ENCODE measurements at regions not wholly inside any gene's neighbourhood (a gene's known extent, or its start where the extent isn't known, plus 50 kb on each side); places are given as distances from the start of the nearest gene placed in this dataset.

DNA sequence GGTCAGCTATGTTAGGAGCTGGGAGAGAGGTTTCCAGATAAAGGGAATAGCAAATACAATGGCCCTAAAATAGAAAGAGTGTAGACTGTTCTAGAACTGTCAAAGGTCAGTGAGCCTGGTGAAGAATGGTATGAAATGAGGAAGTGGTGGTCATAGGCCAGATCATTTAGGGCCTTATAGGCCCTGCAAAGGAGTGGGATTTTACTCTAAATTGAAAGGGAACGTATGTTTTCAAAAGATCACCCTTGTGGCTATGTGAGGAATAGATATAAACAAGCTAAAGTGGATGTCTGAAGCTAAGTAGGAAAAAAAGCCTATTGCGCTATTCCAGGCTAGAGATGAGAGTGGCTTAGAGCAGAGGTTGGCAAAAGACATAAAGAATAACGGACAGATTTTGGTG, 70.7 kb upstream of the TDRD3 start:
- Mint-ChIP-seq H3K9me3 (no peaks in the 10 kb centered on the region), H3K4me3 (no peak overlapping the region), H3K27me3 (no peaks in the 10 kb centered on the region), H3K27ac (no peak overlapping the region), H3K4me1 (ENCODE audit: low read depth) (peaks cover 1% of the 10 kb centered on the region), H3K36me3 (ENCODE audit: low read depth) (no peaks in the 10 kb centered on the region)
- DNase-seq, result no peak

DNA sequence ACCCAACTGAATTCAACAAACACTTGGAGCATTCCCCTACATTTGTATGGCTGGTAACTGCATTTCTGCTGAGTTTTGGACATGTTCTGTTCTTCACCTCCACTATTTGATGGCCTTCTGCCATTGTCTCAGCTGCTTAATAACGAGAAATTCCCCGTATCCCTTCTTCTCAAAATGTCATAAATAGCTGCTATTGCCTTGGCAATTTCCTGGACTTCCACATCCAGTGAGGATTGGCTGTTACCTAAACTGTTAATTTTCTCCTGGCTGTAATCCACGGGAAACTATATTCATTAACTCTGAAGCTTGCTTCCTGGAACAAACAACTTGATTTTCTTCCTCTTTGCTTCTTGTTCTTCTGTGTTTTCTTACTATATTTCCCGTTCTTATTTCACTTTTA, 69.5 kb upstream of the TDRD3 start:
- H3K9me3 Mint-ChIP-seq, result no peaks in the 10 kb centered on the region
- no peak for DNase-seq
- no peaks in the 10 kb centered on the region for H3K36me3 Mint-ChIP-seq (ENCODE audit: low read depth)
- H3K27me3 Mint-ChIP-seq, result no peaks in the 10 kb centered on the region
- H3K4me3 Mint-ChIP-seq, result no peak overlapping the region
- no peak overlapping the region for H3K27ac Mint-ChIP-seq
- H3K4me1 Mint-ChIP-seq (ENCODE audit: low read depth), result peaks cover 1% of the 10 kb centered on the region

DNA sequence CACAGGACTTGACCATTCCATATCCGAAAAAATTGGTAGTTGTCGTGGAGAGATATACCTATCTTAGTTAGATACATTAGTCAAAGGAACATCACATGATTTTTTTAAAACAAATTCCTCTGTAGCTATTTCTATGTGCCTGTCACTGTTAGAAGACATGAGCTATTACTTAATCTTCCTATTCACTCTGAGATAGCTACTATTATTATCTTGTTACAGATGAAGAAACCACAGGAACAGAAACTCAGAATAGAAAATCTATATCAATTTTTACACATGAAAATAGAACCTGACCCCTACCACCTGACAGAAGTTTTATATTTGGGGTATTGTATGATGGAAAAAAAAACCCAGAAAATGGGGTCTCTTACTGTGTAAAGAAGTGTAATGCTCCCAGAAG, 68.9 kb upstream of the TDRD3 start:
- H3K27me3 Mint-ChIP-seq, result no peaks in the 10 kb centered on the region

DNA sequence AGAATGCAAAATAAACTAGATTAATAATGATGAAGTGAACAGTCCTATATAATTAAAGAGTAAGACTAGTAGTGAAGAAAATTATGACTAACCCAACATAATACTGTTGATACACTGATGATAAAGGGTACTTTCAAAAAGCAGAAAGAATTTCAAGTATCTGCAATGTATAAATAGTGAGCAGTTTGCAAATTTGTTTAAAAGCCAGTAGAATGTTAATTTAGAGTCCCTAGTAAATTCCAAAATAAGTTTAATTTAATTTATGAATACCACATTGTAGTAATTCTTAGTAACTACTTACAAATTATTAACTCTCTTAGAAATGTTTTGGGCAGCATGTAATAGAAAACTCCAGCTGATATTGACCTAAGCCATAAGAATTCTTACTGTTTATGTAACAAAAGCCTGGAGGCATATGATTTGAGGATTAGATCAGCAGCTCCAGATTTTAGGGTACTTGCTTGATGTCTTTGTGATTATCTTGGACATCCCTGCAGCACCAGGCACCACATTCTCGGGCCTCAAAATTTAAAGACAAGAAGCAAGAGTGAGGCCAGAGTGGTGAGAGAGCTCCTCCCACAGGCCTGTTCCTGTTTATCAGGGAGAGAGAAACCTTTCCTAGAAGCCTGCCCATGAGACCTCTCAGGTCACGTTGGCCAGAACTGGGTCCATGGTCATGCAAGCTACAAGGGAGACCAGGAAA, 67.6 kb upstream of the TDRD3 start:
- Mint-ChIP-seq H3K27ac (no peak overlapping the region), H3K36me3 (ENCODE audit: low read depth) (no peaks in the 10 kb centered on the region), H3K4me3 (no peak overlapping the region), H3K4me1 (ENCODE audit: low read depth) (peaks cover 1% of the 10 kb centered on the region), H3K27me3 (no peaks in the 10 kb centered on the region), H3K9me3 (no peaks in the 10 kb centered on the region)
- DNase-seq, result no peak

More for the DNA sequence above, 68.9 kb upstream of the TDRD3 start:
- Mint-ChIP-seq H3K4me3 (no peak overlapping the region), H3K27ac (no peak overlapping the region), H3K9me3 (no peaks in the 10 kb centered on the region), H3K4me1 (ENCODE audit: low read depth) (peaks cover 1% of the 10 kb centered on the region), H3K36me3 (ENCODE audit: low read depth) (no peaks in the 10 kb centered on the region)
- DNase-seq, result no peak

DNA sequence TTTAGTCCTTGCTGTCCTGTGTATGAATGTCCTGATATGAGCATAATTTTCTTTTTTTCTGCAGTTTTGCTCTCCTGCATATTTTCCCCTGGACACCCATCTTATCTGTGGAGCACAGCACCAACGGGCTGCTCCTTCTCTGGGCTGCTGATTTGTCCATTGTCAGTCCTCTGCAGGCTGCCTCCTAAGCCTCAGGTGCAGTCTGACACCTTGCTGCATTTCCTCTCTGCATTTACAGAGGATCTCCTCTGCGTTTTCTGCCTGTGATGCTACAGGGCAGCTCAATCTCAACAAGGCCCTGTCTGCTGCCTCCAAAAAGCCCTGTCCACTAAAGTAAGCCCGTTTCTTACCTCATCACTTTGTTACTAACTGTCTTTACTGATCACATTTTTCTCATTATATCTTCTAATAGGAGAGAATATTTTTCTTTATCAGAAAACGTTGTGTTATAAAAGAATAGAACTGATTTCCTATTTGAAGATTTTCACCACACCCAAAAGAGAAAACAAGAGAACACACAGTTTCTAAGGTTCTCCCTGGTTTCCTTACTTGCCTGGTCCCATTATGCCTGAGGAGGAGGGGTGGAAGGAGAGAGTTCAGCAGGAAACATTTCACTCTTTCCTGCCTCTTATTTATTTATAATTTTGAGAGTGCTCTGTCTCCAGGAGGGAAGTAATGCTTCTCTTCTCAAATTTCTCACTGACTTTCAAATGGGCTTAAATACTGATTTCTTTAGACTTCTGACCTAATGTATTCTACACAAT, 65.6 kb upstream of the TDRD3 start:
- Mint-ChIP-seq H3K27ac (no peak overlapping the region), H3K4me1 (ENCODE audit: low read depth) (peaks cover 1% of the 10 kb centered on the region), H3K9me3 (no peaks in the 10 kb centered on the region), H3K36me3 (ENCODE audit: low read depth) (no peaks in the 10 kb centered on the region), H3K4me3 (no peak overlapping the region), H3K27me3 (no peaks in the 10 kb centered on the region)
- DNase-seq, result no peak

DNA sequence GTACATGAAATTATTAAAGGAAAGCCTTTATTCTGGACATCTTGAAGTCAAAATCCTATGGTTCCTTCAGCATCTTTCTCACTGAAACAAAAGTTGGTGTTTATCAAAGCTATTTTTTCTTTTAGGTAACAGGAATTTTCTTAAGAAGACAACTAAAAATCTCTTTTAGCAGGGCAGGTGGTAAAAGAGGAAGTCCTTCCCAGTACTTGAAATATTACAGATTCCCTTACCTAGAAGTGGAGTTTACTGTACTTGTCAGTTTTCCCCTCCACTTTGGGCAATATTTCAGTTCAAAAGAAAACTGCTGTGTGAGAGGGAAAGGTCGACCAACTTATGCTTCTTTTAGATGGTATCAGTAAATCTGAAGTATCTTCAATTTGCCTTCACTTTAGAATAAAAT, 64.3 kb upstream of the TDRD3 start:
- Mint-ChIP-seq H3K27me3 (no peaks in the 10 kb centered on the region), H3K9me3 (no peaks in the 10 kb centered on the region), H3K36me3 (ENCODE audit: low read depth) (no peaks in the 10 kb centered on the region), H3K4me1 (ENCODE audit: low read depth) (peaks cover 1% of the 10 kb centered on the region), H3K27ac (no peak overlapping the region), H3K4me3 (no peak overlapping the region)
- DNase-seq, result no peak

DNA sequence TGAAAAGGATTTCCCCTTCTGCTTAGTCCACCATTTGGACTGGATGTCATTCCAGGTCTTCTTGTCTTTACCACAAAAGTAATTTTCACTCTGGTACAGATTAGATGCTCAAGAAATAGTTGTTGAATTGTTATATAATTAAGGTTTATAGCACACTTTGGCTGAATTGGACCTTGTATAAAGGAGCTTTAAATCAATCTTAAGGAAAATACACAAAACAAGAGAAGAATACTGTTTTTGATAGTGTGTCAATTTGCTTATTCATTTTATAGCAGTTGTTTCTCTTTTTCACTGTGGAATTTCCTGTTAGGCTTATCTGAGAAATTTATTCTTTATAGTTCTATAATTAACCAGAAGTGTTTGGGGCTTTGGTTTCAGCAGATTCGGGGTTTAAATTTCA, 62.7 kb upstream of the TDRD3 start:
- no peaks in the 10 kb centered on the region for H3K36me3 Mint-ChIP-seq (ENCODE audit: low read depth)
- no peak overlapping the region for H3K4me3 Mint-ChIP-seq
- no peak overlapping the region for H3K27ac Mint-ChIP-seq
- no peak for DNase-seq
- no peaks in the 10 kb centered on the region for H3K9me3 Mint-ChIP-seq
- peaks cover 1% of the 10 kb centered on the region for H3K4me1 Mint-ChIP-seq (ENCODE audit: low read depth)
- no peaks in the 10 kb centered on the region for H3K27me3 Mint-ChIP-seq

DNA sequence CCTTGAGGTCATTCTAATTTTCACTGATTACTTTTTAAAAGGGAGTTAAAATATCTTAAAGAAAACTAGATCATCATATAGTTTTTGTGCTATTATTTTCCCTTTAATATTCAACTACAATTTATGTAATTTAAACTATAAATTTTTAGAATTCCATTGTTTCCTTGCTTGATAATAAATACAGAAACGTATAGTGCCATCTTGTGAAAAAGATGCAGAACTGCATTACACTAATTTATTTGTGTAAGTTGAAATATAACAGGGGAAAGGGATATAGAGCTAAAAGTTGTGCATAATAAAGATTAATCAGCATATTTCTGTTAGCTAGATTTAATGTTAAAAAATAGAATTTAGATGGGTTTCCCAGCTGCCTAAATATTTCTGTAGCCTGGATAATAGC, 61.5 kb upstream of the TDRD3 start:
- no peaks in the 10 kb centered on the region for H3K9me3 Mint-ChIP-seq
- H3K4me1 Mint-ChIP-seq (ENCODE audit: low read depth), result no peaks in the 10 kb centered on the region
- DNase-seq, result no peak
- H3K27ac Mint-ChIP-seq, result no peak overlapping the region
- H3K36me3 Mint-ChIP-seq (ENCODE audit: low read depth), result no peaks in the 10 kb centered on the region
- H3K27me3 Mint-ChIP-seq, result no peaks in the 10 kb centered on the region
- H3K4me3 Mint-ChIP-seq, result no peak overlapping the region

DNA sequence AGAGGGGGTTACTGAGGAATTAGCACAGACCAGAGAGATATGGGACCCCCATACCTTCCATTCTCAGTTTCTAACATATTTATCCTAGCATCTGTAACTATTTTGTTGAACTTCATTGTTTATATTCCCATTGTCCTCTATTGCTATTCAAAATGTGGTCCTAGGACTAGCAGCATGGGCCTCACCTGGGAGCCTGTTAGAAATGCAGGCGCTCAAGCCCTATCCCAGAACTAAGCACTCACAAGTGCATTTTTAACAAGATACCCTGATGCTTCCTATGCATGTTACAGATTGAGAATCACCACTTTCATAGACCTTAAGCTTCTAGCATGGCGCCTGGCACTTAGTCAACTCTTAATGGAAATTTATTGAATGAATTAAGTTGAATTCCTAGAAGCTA, 58.3 kb upstream of the TDRD3 start:
- Mint-ChIP-seq H3K4me3 (no peak overlapping the region), H3K27ac (no peak overlapping the region), H3K9me3 (peaks cover 2% of the 10 kb centered on the region), H3K4me1 (ENCODE audit: low read depth) (no peaks in the 10 kb centered on the region), H3K27me3 (peaks cover 21% of the 10 kb centered on the region), H3K36me3 (ENCODE audit: low read depth) (no peaks in the 10 kb centered on the region)
- no peak for DNase-seq

DNA sequence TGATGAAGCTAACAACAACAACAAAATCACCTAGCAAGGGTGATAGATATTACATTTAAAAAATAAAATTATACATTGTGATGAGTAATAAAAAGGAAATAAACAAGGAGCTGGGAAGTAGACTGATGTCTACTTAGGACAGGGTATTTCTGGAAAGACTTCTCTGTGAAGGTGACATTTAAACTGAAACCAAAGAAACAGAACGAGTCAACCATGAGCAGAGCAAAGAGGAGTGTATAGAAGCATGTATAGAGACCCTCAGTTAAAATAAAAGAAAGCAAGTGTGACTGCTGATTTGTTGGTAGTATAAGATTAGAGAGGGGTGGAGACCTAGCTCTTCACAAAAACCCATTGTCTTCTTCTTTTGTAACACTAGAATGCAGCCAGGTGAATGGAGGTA, 53.0 kb upstream of the TDRD3 start:
- no peak for DNase-seq
- H3K27ac Mint-ChIP-seq, result no peak overlapping the region
- H3K27me3 Mint-ChIP-seq, result peaks cover 39% of the 10 kb centered on the region
- peaks cover 2% of the 10 kb centered on the region for H3K9me3 Mint-ChIP-seq
- H3K4me1 Mint-ChIP-seq (ENCODE audit: low read depth), result no peaks in the 10 kb centered on the region
- H3K36me3 Mint-ChIP-seq (ENCODE audit: low read depth), result no peaks in the 10 kb centered on the region
- H3K4me3 Mint-ChIP-seq, result no peak overlapping the region

DNA sequence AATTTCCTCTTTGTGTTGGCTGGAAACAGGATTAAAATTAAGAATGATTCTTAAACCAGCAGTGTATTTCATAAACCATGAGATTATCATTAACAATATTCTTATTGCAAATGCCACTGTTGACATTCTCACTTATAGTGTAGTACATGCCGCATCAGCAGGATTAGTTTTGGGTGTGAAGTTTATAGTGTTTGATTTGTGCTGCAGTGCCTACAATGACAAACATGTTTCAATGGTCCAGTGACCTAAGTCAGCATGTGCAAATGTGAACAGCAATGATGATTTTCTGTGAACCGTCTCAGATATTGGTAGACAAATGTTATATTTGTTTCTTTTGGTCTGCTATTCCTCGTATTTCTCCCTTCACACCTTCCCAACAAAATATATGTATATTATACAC, 49.8 kb upstream of the TDRD3 start:
- Mint-ChIP-seq H3K9me3 (no peaks in the 10 kb centered on the region), H3K4me1 (ENCODE audit: low read depth) (no peaks in the 10 kb centered on the region), H3K4me3 (no peak overlapping the region), H3K27ac (no peak overlapping the region), H3K36me3 (ENCODE audit: low read depth) (no peaks in the 10 kb centered on the region), H3K27me3 (peaks cover 35% of the 10 kb centered on the region)
- DNase-seq, result no peak

Measured in activated T-cell treated with anti-CD3 and anti-CD28 coated beads, Interleukin-2, amount 50 U/mL, for 24 hours (primary cell).